ENCODE measurements at regions not wholly inside any gene's neighbourhood (a gene's known extent, or its start where the extent isn't known, plus 50 kb on each side); places are given as distances from the start of the nearest gene placed in this dataset.

GRCh38 chr3:59572106-59572505 lies 522.3 kb upstream of the CFAP20DC start:
- TF ChIP-seq ZSCAN29 (IDR thresholded peaks at IDR 0.05) (no peak), STAT3 (IDR thresholded peaks at IDR 0.05; ENCODE audit: low read depth, low read length) (no peak)
